ENCODE measurements at regions not wholly inside any gene's neighbourhood (a gene's known extent, or its start where the extent isn't known, plus 50 kb on each side); places are given as distances from the start of the nearest gene placed in this dataset.
A peak's percentile ranks its signal among the peaks of the same experiment; 100 is the strongest.

- H3K27me3 Mint-ChIP-seq = no peaks in the 10 kb centered on the region
- no peaks in the 10 kb centered on the region for H3K36me3 Mint-ChIP-seq (ENCODE audit: low read depth)
- H3K9me3 Mint-ChIP-seq = no peaks in the 10 kb centered on the region
- H3K27ac Mint-ChIP-seq = peak overlapping the region; percentile 0
- H3K4me3 Mint-ChIP-seq = no peak overlapping the region
- ATAC-seq (replicated peaks) = no peak
- H3K4me1 Mint-ChIP-seq = peaks cover 26% of the 10 kb centered on the region
Observed at GRCh38 chr13:22082030-22082429, 411.2 kb downstream of the FGF9 start.

DNA sequence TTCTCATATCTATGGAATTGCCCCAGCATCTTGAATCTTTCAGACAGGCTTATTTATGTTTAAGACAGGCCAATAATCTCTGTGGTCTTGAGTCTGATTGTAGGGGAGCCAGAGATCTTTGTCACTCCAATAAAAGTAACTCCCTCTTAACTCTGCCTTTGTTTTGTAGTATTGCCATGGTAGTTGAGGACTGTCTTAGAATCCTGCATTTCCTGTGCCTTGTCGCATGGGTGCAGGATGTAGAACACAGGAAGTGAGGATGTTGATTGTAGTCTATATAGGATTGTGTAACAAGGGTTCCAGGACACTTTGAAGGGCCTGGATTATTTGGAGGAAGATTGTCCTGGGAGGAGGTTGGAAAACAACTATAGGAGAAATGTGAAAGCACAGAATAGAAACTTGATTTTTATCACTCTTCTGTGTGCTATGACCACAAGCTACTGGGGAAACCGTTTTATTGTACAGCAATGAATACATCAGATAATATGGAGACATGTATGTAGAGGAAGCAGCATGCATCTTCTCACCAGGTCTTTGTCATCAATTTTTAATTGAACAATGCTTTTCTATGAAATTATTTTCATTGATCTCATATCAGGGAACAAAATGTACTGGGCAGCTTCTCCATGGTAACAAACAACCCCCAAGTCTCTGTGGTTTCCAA, 411.7 kb downstream of the FGF9 start:
- H3K4me3 Mint-ChIP-seq = no peak overlapping the region
- H3K9me3 Mint-ChIP-seq = no peaks in the 10 kb centered on the region
- H3K27ac Mint-ChIP-seq = peak overlapping the region; percentile 0
- peak; percentile 50 for ATAC-seq (replicated peaks)
- no peaks in the 10 kb centered on the region for H3K36me3 Mint-ChIP-seq (ENCODE audit: low read depth)
- H3K27me3 Mint-ChIP-seq = no peaks in the 10 kb centered on the region
- peaks cover 22% of the 10 kb centered on the region for H3K4me1 Mint-ChIP-seq

GRCh38 chr13:22085001-22085400, 414.1 kb downstream of the FGF9 start:
- no peak for ATAC-seq (replicated peaks)
- no peak overlapping the region for H3K27ac Mint-ChIP-seq
- H3K27me3 Mint-ChIP-seq = no peaks in the 10 kb centered on the region
- no peaks in the 10 kb centered on the region for H3K36me3 Mint-ChIP-seq (ENCODE audit: low read depth)
- no peaks in the 10 kb centered on the region for H3K9me3 Mint-ChIP-seq
- H3K4me1 Mint-ChIP-seq = peaks cover 12% of the 10 kb centered on the region
- H3K4me3 Mint-ChIP-seq = no peak overlapping the region

GRCh38 chr13:22086597-22087330, 415.9 kb downstream of the FGF9 start:
- Mint-ChIP-seq H3K4me3 (no peak overlapping the region), H3K9me3 (no peaks in the 10 kb centered on the region), H3K36me3 (ENCODE audit: low read depth) (no peaks in the 10 kb centered on the region), H3K4me1 (peaks cover 12% of the 10 kb centered on the region), H3K27ac (no peak overlapping the region), H3K27me3 (no peaks in the 10 kb centered on the region)
- ATAC-seq (replicated peaks) = no peak

DNA sequence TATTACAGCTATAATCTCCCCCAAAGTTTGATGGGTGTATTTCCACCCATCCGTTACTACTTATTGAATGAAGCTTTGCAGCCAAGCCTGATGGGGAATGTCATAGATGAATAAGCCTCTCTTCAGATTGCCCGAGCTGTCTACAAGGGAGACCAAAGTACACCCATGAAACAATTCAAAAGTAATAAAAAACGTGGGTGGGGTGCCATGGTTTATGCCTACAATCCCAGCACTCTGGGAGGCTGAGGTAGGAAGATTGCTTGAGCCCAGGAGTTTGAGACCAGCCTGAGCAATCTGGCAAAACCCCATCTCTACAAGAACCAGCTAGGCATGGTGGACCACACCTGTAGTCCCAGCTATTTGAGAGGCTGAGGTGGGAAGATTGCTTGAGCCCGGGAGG, 419.2 kb downstream of the FGF9 start:
- H3K27ac Mint-ChIP-seq = no peak overlapping the region
- H3K36me3 Mint-ChIP-seq (ENCODE audit: low read depth) = no peaks in the 10 kb centered on the region
- H3K27me3 Mint-ChIP-seq = no peaks in the 10 kb centered on the region
- no peak for ATAC-seq (replicated peaks)
- no peaks in the 10 kb centered on the region for H3K4me1 Mint-ChIP-seq
- peaks cover 1% of the 10 kb centered on the region for H3K9me3 Mint-ChIP-seq
- H3K4me3 Mint-ChIP-seq = no peak overlapping the region

DNA sequence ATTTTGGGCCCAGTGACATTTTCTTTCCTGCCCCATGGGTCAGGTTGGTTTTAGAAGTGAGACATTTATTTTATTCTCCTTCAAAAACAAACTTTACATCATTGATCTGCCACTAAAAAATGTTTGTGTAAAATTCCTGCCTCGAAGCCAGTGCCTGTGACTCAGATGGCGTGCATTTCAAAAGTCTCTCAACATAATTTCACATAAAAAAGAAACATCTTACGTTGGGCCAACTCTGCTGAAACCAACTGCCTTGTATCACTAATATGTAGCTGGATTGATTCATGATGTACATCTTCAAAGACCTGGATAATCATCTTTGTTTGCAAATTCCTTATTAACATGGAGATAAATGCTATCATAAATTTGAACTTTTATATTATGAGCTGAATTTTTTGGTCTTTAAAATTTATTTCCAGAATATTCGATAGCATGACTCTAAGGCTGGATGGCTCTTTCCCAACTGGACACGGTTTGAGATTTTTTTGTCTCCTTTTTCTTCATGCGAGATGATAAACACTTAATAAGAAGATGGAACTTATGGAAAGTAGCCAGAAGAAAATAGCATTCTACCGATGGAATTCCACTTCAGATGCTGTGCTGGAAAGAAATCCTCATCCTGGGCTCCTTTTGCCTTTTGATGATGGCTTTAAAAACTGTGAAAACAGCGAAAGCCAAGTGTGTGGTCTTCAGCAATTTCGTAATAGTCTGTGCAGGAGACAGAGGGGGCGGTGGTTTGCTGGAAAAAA, 420.5 kb downstream of the FGF9 start:
- H3K4me1 Mint-ChIP-seq = no peaks in the 10 kb centered on the region
- H3K27me3 Mint-ChIP-seq = no peaks in the 10 kb centered on the region
- no peaks in the 10 kb centered on the region for H3K36me3 Mint-ChIP-seq (ENCODE audit: low read depth)

DNA sequence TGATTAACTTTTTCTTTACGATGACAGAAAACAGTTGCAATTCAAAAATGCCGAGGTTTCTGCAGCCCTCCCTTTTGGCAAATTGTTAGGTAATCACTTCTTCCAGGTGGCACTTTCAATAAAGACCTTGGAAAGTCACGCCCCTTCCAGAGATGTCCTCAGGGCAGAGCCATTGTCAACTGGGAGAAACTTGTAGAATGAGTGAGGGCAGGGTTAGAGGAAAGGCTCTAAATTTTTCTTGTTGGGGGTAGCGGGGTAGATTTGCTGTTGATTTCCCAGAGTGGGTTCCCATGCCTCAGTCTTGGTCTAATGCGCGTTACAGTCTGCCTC, 421.1 kb downstream of the FGF9 start:
- peaks cover 4% of the 10 kb centered on the region for H3K9me3 Mint-ChIP-seq
- no peak for ATAC-seq (replicated peaks)

More for the DNA sequence above, 420.5 kb downstream of the FGF9 start:
- no peak overlapping the region for H3K4me3 Mint-ChIP-seq
- H3K27ac Mint-ChIP-seq = no peak overlapping the region
- ATAC-seq (replicated peaks) = no peak
- H3K9me3 Mint-ChIP-seq = peaks cover 4% of the 10 kb centered on the region

DNA sequence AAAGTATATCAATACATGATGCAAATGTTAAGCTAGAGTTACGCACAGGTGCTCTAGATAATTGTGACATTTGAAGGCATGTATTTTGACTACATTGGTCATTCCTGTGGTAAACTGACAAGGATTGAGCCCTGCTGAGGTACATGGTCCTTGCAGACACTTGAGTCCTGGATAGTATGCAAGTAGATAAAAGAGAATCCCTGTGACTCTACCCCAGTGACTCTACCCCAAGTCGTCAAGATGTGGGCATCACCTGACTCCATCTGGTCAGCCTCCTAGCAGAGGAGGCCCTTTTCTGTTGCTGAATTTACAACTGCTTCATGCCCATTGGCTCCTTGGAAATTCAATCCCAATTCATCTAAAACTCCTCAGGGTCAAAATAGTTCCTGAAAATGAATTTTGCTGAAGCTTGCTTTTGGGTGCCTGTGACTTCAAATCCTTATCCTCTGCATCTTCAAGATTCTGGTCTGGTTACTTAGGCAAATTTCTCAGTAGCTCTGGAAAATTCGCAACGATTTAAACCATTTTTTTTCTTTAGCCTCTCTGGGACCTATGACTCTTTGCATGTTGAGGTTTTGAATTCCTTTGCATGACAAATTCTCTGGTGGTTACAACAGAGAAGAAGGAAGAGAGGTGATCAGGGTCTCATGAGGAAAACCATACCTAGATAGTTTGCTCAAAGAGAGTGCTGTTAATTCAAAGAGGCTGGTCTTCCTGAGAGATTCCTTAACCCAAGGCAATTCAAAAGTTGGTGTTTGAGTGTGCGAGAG, 422.1 kb downstream of the FGF9 start:
- Mint-ChIP-seq H3K4me1 (no peaks in the 10 kb centered on the region), H3K36me3 (ENCODE audit: low read depth) (no peaks in the 10 kb centered on the region), H3K4me3 (no peak overlapping the region), H3K27ac (no peak overlapping the region), H3K9me3 (peaks cover 4% of the 10 kb centered on the region), H3K27me3 (no peaks in the 10 kb centered on the region)
- ATAC-seq (replicated peaks) = no peak

More for the DNA sequence above, 421.1 kb downstream of the FGF9 start:
- H3K36me3 Mint-ChIP-seq (ENCODE audit: low read depth) = no peaks in the 10 kb centered on the region
- H3K27me3 Mint-ChIP-seq = no peaks in the 10 kb centered on the region
- H3K27ac Mint-ChIP-seq = no peak overlapping the region
- no peak overlapping the region for H3K4me3 Mint-ChIP-seq
- H3K4me1 Mint-ChIP-seq = no peaks in the 10 kb centered on the region

- Mint-ChIP-seq H3K36me3 (ENCODE audit: low read depth) (no peaks in the 10 kb centered on the region), H3K27ac (no peak overlapping the region), H3K4me3 (no peak overlapping the region), H3K9me3 (peaks cover 7% of the 10 kb centered on the region), H3K27me3 (no peaks in the 10 kb centered on the region), H3K4me1 (no peaks in the 10 kb centered on the region)
- no peak for ATAC-seq (replicated peaks)
Observed at GRCh38 chr13:22095794-22096193, 424.9 kb downstream of the FGF9 start.

- Mint-ChIP-seq H3K9me3 (peaks cover 7% of the 10 kb centered on the region), H3K4me3 (no peak overlapping the region), H3K36me3 (ENCODE audit: low read depth) (no peaks in the 10 kb centered on the region), H3K27ac (no peak overlapping the region), H3K4me1 (no peaks in the 10 kb centered on the region), H3K27me3 (no peaks in the 10 kb centered on the region)
- no peak for ATAC-seq (replicated peaks)
Observed at GRCh38 chr13:22099585-22099984, 428.7 kb downstream of the FGF9 start.

DNA sequence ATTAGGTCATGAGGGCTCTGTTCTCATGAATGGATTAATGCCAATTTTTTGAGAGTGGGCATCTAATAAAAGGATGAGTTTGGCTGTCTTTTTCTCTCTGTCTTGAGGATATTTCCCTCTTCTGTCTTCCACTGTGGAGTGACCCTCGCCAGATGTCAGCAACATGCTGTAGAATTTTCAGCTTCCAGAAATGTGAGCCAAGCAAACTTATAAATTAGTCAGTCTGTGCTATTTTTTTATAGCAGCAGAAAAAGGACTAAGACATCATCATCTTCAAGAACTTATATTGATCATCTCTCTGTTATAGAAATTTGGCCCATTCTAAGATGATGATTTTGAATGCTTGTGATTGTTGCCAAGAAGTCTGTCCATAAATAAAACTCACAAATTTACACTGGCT, 431.4 kb downstream of the FGF9 start:
- no peak overlapping the region for H3K27ac Mint-ChIP-seq
- H3K27me3 Mint-ChIP-seq = no peaks in the 10 kb centered on the region

GRCh38 chr13:22103046-22104027, 432.5 kb downstream of the FGF9 start:
- no peaks in the 10 kb centered on the region for H3K27me3 Mint-ChIP-seq
- peaks cover 24% of the 10 kb centered on the region for H3K4me1 Mint-ChIP-seq
- ATAC-seq (replicated peaks) = peak; percentile 77
- H3K9me3 Mint-ChIP-seq = peaks cover 3% of the 10 kb centered on the region
- H3K27ac Mint-ChIP-seq = no peak overlapping the region
- H3K4me3 Mint-ChIP-seq = no peak overlapping the region
- H3K36me3 Mint-ChIP-seq (ENCODE audit: low read depth) = no peaks in the 10 kb centered on the region

More for the DNA sequence above, 431.4 kb downstream of the FGF9 start:
- no peak for ATAC-seq (replicated peaks)
- H3K4me3 Mint-ChIP-seq = no peak overlapping the region
- H3K9me3 Mint-ChIP-seq = peaks cover 3% of the 10 kb centered on the region
- no peaks in the 10 kb centered on the region for H3K36me3 Mint-ChIP-seq (ENCODE audit: low read depth)
- H3K4me1 Mint-ChIP-seq = peaks cover 18% of the 10 kb centered on the region

DNA sequence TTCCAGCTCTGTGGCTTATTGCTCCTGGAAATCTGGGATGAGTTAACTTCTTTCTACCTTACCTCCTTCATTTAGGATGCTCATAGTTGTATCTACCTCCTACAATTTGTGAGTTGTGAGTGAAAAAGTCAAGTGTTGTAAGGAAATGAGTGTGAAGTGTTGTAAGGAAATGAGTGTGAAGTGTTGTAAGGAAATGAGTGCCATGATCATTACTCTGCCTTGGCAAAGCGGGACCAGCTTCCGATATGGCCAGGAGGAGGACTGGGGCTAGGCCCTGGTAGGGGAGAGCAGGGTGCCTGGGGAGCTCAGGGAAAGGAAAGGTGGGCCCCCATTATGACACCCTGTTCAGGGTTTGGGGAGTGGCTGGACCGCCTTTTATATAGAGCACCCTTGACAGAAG, 435.2 kb downstream of the FGF9 start:
- peak; percentile 17 for ATAC-seq (replicated peaks)
- H3K27me3 Mint-ChIP-seq = no peaks in the 10 kb centered on the region
- H3K4me3 Mint-ChIP-seq = no peak overlapping the region
- H3K36me3 Mint-ChIP-seq (ENCODE audit: low read depth) = no peaks in the 10 kb centered on the region
- H3K4me1 Mint-ChIP-seq = peaks cover 36% of the 10 kb centered on the region
- H3K9me3 Mint-ChIP-seq = no peaks in the 10 kb centered on the region
- H3K27ac Mint-ChIP-seq = no peak overlapping the region
